GM12864 (cell line): ENCODE measurements at regions not wholly inside any gene's neighbourhood (a gene's known extent, or its start where the extent isn't known, plus 50 kb on each side); places are given as distances from the start of the nearest gene placed in this dataset.

ENCODE experiments used
- DNase-seq: peaks from one replicate; pipeline ENCODE4 v3.0.0-alpha.2; 2011; ENCODE audit warnings: low read depth
- H3K4me3 ChIP-seq: 2 replicates; pipeline ENCODE4 v1.5.1; 2011; ENCODE audit warnings: mild to moderate bottlenecking, low read depth, low read length, control low read depth
- CTCF ChIP-seq: IDR thresholded peaks from 2 replicates; pipeline ENCODE4 v1.5.1; 2011; ENCODE audit warnings: low read depth, mild to moderate bottlenecking, moderate library complexity, low read length, control low read depth, inconsistent platforms; ENCODE audit errors: missing control alignments

GRCh38 chr2:100744184-100744583 is 75.8 kb upstream of the NPAS2 start:
- TF ChIP-seq CTCF, result no peak
- H3K4me3 ChIP-seq, result no peak overlapping the region
- no peak for DNase-seq

GRCh38 chr2:100744589-100744988 is 75.3 kb upstream of the NPAS2 start:
- no peak for TF ChIP-seq CTCF
- H3K4me3 ChIP-seq, result no peak overlapping the region
- DNase-seq, result no peak

GRCh38 chr2:100745604-100746003 is 74.3 kb upstream of the NPAS2 start:
- TF ChIP-seq CTCF, result no peak
- no peak overlapping the region for H3K4me3 ChIP-seq
- DNase-seq, result no peak

- no peak for TF ChIP-seq CTCF
- no peak overlapping the region for H3K4me3 ChIP-seq
- DNase-seq, result no peak
Observed at GRCh38 chr2:100747551-100747950, 72.4 kb upstream of the NPAS2 start.

GRCh38 chr2:100747996-100748615 is 71.8 kb upstream of the NPAS2 start:
- no peak for TF ChIP-seq CTCF
- DNase-seq, result no peak
- H3K4me3 ChIP-seq, result no peak overlapping the region

- DNase-seq, result no peak
- H3K4me3 ChIP-seq, result no peak overlapping the region
- no peak for TF ChIP-seq CTCF
Observed at GRCh38 chr2:100748673-100749072, 71.3 kb upstream of the NPAS2 start.
